ENCODE measurements at regions not wholly inside any gene's neighbourhood (a gene's known extent, or its start where the extent isn't known, plus 50 kb on each side); places are given as distances from the start of the nearest gene placed in this dataset.

DNA sequence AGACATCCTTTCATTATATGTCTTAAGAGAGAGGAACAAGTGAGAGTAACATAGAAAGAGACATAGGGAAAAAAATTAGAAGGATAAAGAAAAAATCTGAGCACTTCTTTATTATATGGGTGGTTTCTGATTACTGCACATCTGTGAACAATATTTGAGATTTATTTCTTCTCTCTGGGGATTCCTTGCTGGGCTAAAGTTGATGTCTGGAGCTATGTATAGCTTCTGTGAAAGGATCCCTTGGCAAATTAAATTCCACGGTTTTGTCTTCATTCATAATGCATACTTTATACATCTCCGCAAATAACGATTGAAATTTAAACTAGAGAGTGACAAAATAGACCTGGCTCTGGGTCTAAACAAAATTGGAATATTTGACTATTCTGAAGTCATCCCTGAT lies 232.2 kb upstream of the CTBP2 start:
- H3K4me3 ChIP-seq = no peak overlapping the region
- no peak for ATAC-seq
- H3K4me1 ChIP-seq = no peaks in the 10 kb centered on the region
- 77 to 87% methylated on average over 3 of the region's 3 CpGs for WGBS, 2 donors
- H3K36me3 ChIP-seq = no peaks in the 10 kb centered on the region
- intact Hi-C loops (cut with DNase I) = no loop called here
- TF ChIP-seq CTCF (IDR thresholded peaks at IDR 0.05) = no peak
- H3K27me3 ChIP-seq = no peaks in the 10 kb centered on the region
- H3K27ac ChIP-seq = no peak overlapping the region
- no peak for DNase-seq
- peaks cover 0 to 30% (median 19%) of the 10 kb centered on the region in 11 donors for H3K9me3 ChIP-seq

DNA sequence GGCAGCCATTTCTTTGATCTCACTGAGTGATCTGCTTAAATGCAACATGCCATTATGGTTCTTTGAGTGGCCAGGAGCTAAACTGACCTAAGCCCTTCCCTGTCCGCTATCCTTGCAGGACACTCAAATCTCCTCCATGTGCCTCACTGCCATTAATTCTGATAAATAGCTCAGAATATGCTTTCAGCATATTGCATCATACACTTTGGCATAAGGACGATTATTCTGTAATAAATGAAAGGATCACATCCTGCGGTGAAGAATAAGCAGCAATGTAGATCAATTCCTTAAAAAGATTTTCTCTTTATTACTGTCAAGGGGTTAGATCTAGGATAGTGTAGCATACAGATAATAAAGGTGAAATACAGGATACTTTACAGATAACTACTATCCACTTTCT lies 231.8 kb upstream of the CTBP2 start:
- ATAC-seq = no peak

GRCh38 chr10:125389648-125390047 lies 229.3 kb upstream of the CTBP2 start:
- TF ChIP-seq CTCF (IDR thresholded peaks at IDR 0.05) = no peak
- peaks cover 0 to 30% (median 19%) of the 10 kb centered on the region in 11 donors for H3K9me3 ChIP-seq
- no peaks in the 10 kb centered on the region for H3K36me3 ChIP-seq
- WGBS, 2 donors = 69 to 71% methylated on average over 1 of the region's 1 CpG
- no peak for ATAC-seq
- intact Hi-C loops (cut with DNase I) = no loop called here
- no peak for DNase-seq
- H3K27ac ChIP-seq = no peak overlapping the region
- H3K4me1 ChIP-seq = no peaks in the 10 kb centered on the region
- H3K27me3 ChIP-seq = peaks cover 0 to 7% (median 0%) of the 10 kb centered on the region in 7 donors
- no peak overlapping the region for H3K4me3 ChIP-seq

More for the DNA sequence above, 231.8 kb upstream of the CTBP2 start:
- intact Hi-C loops (cut with DNase I) = no loop called here
- H3K4me1 ChIP-seq = no peaks in the 10 kb centered on the region
- no peak for DNase-seq
- no peaks in the 10 kb centered on the region for H3K36me3 ChIP-seq
- peaks cover 0 to 30% (median 19%) of the 10 kb centered on the region in 11 donors for H3K9me3 ChIP-seq
- TF ChIP-seq CTCF (IDR thresholded peaks at IDR 0.05) = no peak
- WGBS, 2 donors = 80 to 87% methylated on average over 3 of the region's 3 CpGs
- H3K27ac ChIP-seq = no peak overlapping the region
- no peaks in the 10 kb centered on the region for H3K27me3 ChIP-seq
- no peak overlapping the region for H3K4me3 ChIP-seq

DNA sequence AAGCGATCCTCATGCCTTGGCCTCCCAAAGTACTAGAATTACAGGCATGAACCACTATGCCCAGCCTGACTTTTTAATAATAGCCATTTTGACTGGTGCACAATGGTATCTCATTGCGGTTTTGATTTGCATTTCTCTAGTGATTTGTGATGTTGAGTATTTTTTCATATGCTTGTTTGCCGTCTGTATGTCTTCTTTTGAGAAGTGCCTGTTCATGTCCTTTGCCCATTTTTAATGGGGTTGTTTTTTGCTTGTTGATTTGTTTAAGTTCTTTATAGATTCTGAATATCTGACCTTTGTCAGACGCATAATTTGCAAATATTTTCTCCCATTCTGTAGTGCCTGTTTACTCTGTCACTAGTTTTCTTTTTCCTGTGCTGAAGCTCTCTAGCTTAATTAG lies 219.2 kb upstream of the CTBP2 start:
- ATAC-seq (no peak), DNase-seq (no peak)
- 71 to 74% methylated on average over 4 of the region's 4 CpGs for WGBS, 2 donors
- no peak overlapping the region for H3K4me3 ChIP-seq
- no peaks in the 10 kb centered on the region for H3K36me3 ChIP-seq
- H3K9me3 ChIP-seq = peaks cover 0 to 43% (median 0%) of the 10 kb centered on the region in 11 donors
- peaks cover 0 to 5% (median 0%) of the 10 kb centered on the region in 7 donors for H3K27me3 ChIP-seq
- H3K4me1 ChIP-seq = no peaks in the 10 kb centered on the region
- TF ChIP-seq CTCF (IDR thresholded peaks at IDR 0.05) = no peak
- intact Hi-C loops (cut with DNase I) = no loop called here
- no peak overlapping the region for H3K27ac ChIP-seq
